ENCODE measurements at regions not wholly inside any gene's neighbourhood (a gene's known extent, or its start where the extent isn't known, plus 50 kb on each side); places are given as distances from the start of the nearest gene placed in this dataset.
"Not testable (repeated sequence)": the region's sequence is repeated elsewhere in the genome, so short reads cannot be mapped to it uniquely, and the experiment has no call there.

- Histone ChIP-seq H3K36me3 (ENCODE audit: control insufficient read depth in 1 of 2, insufficient read depth in 2 of 2, low read length in 2 of 2) (no peaks in the 10 kb centered on the region), H3K4me3 (ENCODE audit: low read depth in 1 of 2, low read length in 2 of 2) (no peak overlapping the region), H3K4me1 (ENCODE audit: control insufficient read depth in 1 of 2, insufficient read depth in 2 of 2, low read length in 2 of 2) (no peaks in the 10 kb centered on the region), H3K27ac (ENCODE audit: low read length) (no peak overlapping the region), H3K27me3 (ENCODE audit: low read depth, low read length) (no peaks in the 10 kb centered on the region), H3K9me3 (ENCODE audit: control insufficient read depth in 1 of 2, low read length in 2 of 2) (no peaks in the 10 kb centered on the region)
Measured at GRCh38 chr4:171242831-171243230, 570.4 kb upstream of the GALNTL6 start.

DNA sequence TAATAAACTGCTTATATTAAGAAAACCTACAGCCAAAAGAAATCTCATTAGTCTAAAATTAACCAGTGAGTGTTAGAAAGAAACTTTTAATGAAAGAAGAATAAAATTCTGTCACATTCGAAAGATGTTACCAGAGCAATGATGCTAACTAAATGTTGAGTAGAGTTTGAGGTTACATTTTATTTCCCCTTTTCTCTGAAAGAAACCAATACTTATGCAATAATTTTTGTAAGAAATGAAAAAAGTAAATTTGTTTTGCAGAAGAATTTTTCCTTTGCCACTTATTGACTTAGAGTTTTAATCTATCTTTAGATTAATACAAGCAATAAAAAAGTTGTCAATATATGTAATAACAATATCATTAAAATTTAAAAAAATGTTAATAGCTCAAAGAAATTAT lies 574.0 kb upstream of the GALNTL6 start:
- no peaks in the 10 kb centered on the region for H3K9me3 ChIP-seq (ENCODE audit: control insufficient read depth in 1 of 2, low read length in 2 of 2)
- H3K27me3 ChIP-seq (ENCODE audit: low read depth, low read length): no peaks in the 10 kb centered on the region
- no peak overlapping the region for H3K27ac ChIP-seq (ENCODE audit: low read length)
- no peaks in the 10 kb centered on the region for H3K36me3 ChIP-seq (ENCODE audit: control insufficient read depth in 1 of 2, insufficient read depth in 2 of 2, low read length in 2 of 2)
- no peaks in the 10 kb centered on the region for H3K4me1 ChIP-seq (ENCODE audit: control insufficient read depth in 1 of 2, insufficient read depth in 2 of 2, low read length in 2 of 2)
- no peak overlapping the region for H3K4me3 ChIP-seq (ENCODE audit: low read depth in 1 of 2, low read length in 2 of 2)

DNA sequence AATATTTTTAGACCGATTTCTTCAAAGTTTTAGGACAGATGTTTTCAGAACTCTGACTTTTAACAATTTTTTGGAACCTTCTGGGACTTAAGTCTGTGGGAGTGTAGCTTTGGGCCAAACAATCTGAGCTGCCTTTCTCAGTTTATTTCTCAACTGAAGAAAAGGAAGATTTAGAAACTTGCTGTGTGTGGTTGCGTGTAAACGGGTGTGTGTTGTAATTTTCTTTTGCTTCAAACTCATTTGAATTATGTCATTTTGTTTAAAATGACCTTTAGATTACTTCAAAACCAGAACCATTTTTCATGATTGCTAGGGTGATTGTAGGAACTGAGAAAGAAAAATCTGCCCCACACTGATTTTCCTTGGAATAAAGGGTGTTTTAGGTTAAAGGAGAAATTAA lies 577.7 kb upstream of the GALNTL6 start:
- Histone ChIP-seq H3K27me3 (ENCODE audit: low read depth, low read length) (no peaks in the 10 kb centered on the region), H3K36me3 (ENCODE audit: control insufficient read depth in 1 of 2, insufficient read depth in 2 of 2, low read length in 2 of 2) (no peaks in the 10 kb centered on the region), H3K4me3 (ENCODE audit: low read depth in 1 of 2, low read length in 2 of 2) (no peak overlapping the region), H3K4me1 (ENCODE audit: control insufficient read depth in 1 of 2, insufficient read depth in 2 of 2, low read length in 2 of 2) (no peaks in the 10 kb centered on the region), H3K27ac (ENCODE audit: low read length) (no peak overlapping the region), H3K9me3 (ENCODE audit: control insufficient read depth in 1 of 2, low read length in 2 of 2) (no peaks in the 10 kb centered on the region)

GRCh38 chr4:171229354-171229753 lies 583.9 kb upstream of the GALNTL6 start:
- not testable (repeated sequence) for H3K27ac ChIP-seq (ENCODE audit: low read length); H3K36me3 ChIP-seq (ENCODE audit: control insufficient read depth in 1 of 2, insufficient read depth in 2 of 2, low read length in 2 of 2); H3K4me3 ChIP-seq (ENCODE audit: low read depth in 1 of 2, low read length in 2 of 2); H3K4me1 ChIP-seq (ENCODE audit: control insufficient read depth in 1 of 2, insufficient read depth in 2 of 2, low read length in 2 of 2); H3K9me3 ChIP-seq (ENCODE audit: control insufficient read depth in 1 of 2, low read length in 2 of 2); H3K27me3 ChIP-seq (ENCODE audit: low read depth, low read length)

DNA sequence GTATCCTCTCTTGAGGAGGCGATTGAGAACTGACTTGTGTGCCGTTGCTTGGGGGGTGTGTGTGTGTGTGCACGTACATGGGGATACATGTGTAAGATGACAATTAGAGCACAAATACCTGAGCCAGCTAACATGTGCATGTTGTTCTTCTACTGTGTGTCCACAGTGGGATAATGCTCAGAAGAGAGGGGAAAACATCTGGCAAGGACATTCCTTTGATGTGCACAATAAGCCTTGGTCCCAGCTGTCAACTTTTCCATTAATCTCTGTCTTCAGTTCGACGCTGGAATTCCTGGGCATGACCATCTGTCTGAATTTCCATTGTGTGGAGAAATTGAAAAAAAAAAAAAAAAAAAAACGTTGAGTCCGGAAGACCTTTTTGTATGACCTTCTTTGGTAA lies 592.0 kb upstream of the GALNTL6 start:
- no peak overlapping the region for H3K27ac ChIP-seq (ENCODE audit: low read length)
- no peak overlapping the region for H3K4me3 ChIP-seq (ENCODE audit: low read depth in 1 of 2, low read length in 2 of 2)
- no peaks in the 10 kb centered on the region for H3K27me3 ChIP-seq (ENCODE audit: low read depth, low read length)
- no peaks in the 10 kb centered on the region for H3K9me3 ChIP-seq (ENCODE audit: control insufficient read depth in 1 of 2, low read length in 2 of 2)
- no peaks in the 10 kb centered on the region for H3K4me1 ChIP-seq (ENCODE audit: control insufficient read depth in 1 of 2, insufficient read depth in 2 of 2, low read length in 2 of 2)
- no peaks in the 10 kb centered on the region for H3K36me3 ChIP-seq (ENCODE audit: control insufficient read depth in 1 of 2, insufficient read depth in 2 of 2, low read length in 2 of 2)

GRCh38 chr4:171203425-171203824 lies 609.8 kb upstream of the GALNTL6 start:
- H3K27me3 ChIP-seq (ENCODE audit: low read depth, low read length): no peaks in the 10 kb centered on the region
- H3K4me3 ChIP-seq (ENCODE audit: low read depth in 1 of 2, low read length in 2 of 2): no peak overlapping the region
- no peaks in the 10 kb centered on the region for H3K4me1 ChIP-seq (ENCODE audit: control insufficient read depth in 1 of 2, insufficient read depth in 2 of 2, low read length in 2 of 2)
- H3K36me3 ChIP-seq (ENCODE audit: control insufficient read depth in 1 of 2, insufficient read depth in 2 of 2, low read length in 2 of 2): no peaks in the 10 kb centered on the region
- H3K27ac ChIP-seq (ENCODE audit: low read length): no peak overlapping the region
- H3K9me3 ChIP-seq (ENCODE audit: control insufficient read depth in 1 of 2, low read length in 2 of 2): no peaks in the 10 kb centered on the region

DNA sequence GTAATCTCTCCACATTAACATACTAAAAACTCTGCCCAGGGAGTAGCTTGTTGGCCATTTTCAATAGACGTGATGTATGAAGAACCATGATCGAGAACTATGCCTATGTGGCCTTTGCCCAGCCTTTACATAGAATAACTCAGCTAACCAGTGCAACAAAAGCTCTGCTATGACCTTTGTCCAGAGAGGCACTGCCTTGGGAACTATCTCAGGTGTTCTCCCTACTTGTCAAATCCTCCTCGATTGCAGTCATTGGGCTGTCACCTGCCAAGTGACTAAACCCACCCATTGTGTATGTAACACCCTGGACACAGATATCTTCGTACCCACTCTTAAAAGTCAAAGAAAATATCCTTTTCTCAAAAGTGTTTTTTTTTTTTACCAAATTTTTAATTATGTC lies 610.3 kb upstream of the GALNTL6 start:
- no peaks in the 10 kb centered on the region for H3K36me3 ChIP-seq (ENCODE audit: control insufficient read depth in 1 of 2, insufficient read depth in 2 of 2, low read length in 2 of 2)
- H3K27ac ChIP-seq (ENCODE audit: low read length): no peak overlapping the region
- no peak overlapping the region for H3K4me3 ChIP-seq (ENCODE audit: low read depth in 1 of 2, low read length in 2 of 2)
- H3K27me3 ChIP-seq (ENCODE audit: low read depth, low read length): no peaks in the 10 kb centered on the region
- H3K4me1 ChIP-seq (ENCODE audit: control insufficient read depth in 1 of 2, insufficient read depth in 2 of 2, low read length in 2 of 2): no peaks in the 10 kb centered on the region
- no peaks in the 10 kb centered on the region for H3K9me3 ChIP-seq (ENCODE audit: control insufficient read depth in 1 of 2, low read length in 2 of 2)

- H3K4me3 ChIP-seq (ENCODE audit: low read depth in 1 of 2, low read length in 2 of 2): no peak overlapping the region
- H3K4me1 ChIP-seq (ENCODE audit: control insufficient read depth in 1 of 2, insufficient read depth in 2 of 2, low read length in 2 of 2): no peaks in the 10 kb centered on the region
- no peaks in the 10 kb centered on the region for H3K27me3 ChIP-seq (ENCODE audit: low read depth, low read length)
- no peak overlapping the region for H3K27ac ChIP-seq (ENCODE audit: low read length)
- no peaks in the 10 kb centered on the region for H3K36me3 ChIP-seq (ENCODE audit: control insufficient read depth in 1 of 2, insufficient read depth in 2 of 2, low read length in 2 of 2)
- no peaks in the 10 kb centered on the region for H3K9me3 ChIP-seq (ENCODE audit: control insufficient read depth in 1 of 2, low read length in 2 of 2)
Measured at GRCh38 chr4:171186700-171187099, 626.5 kb upstream of the GALNTL6 start.

- Histone ChIP-seq H3K27me3 (ENCODE audit: low read depth, low read length) (no peaks in the 10 kb centered on the region), H3K4me1 (ENCODE audit: control insufficient read depth in 1 of 2, insufficient read depth in 2 of 2, low read length in 2 of 2) (no peaks in the 10 kb centered on the region), H3K9me3 (ENCODE audit: control insufficient read depth in 1 of 2, low read length in 2 of 2) (no peaks in the 10 kb centered on the region), H3K27ac (ENCODE audit: low read length) (no peak overlapping the region), H3K4me3 (ENCODE audit: low read depth in 1 of 2, low read length in 2 of 2) (no peak overlapping the region), H3K36me3 (ENCODE audit: control insufficient read depth in 1 of 2, insufficient read depth in 2 of 2, low read length in 2 of 2) (no peaks in the 10 kb centered on the region)
Measured at GRCh38 chr4:171181090-171181489, 632.1 kb upstream of the GALNTL6 start.

- Histone ChIP-seq H3K27me3 (ENCODE audit: low read depth, low read length) (no peaks in the 10 kb centered on the region), H3K9me3 (ENCODE audit: control insufficient read depth in 1 of 2, low read length in 2 of 2) (peaks cover 0 to 17% of the 10 kb centered on the region in 2 donors), H3K27ac (ENCODE audit: low read length) (no peak overlapping the region)
Measured at GRCh38 chr4:171170671-171171070, 642.5 kb upstream of the GALNTL6 start.

GRCh38 chr4:171169396-171169795 lies 643.8 kb upstream of the GALNTL6 start:
- no peaks in the 10 kb centered on the region for H3K36me3 ChIP-seq (ENCODE audit: control insufficient read depth in 1 of 2, insufficient read depth in 2 of 2, low read length in 2 of 2)
- no peak overlapping the region for H3K4me3 ChIP-seq (ENCODE audit: low read depth in 1 of 2, low read length in 2 of 2)
- peaks cover 0 to 17% of the 10 kb centered on the region in 2 donors for H3K9me3 ChIP-seq (ENCODE audit: control insufficient read depth in 1 of 2, low read length in 2 of 2)
- H3K27me3 ChIP-seq (ENCODE audit: low read depth, low read length): no peaks in the 10 kb centered on the region
- H3K27ac ChIP-seq (ENCODE audit: low read length): no peak overlapping the region
- no peaks in the 10 kb centered on the region for H3K4me1 ChIP-seq (ENCODE audit: control insufficient read depth in 1 of 2, insufficient read depth in 2 of 2, low read length in 2 of 2)

More at GRCh38 chr4:171170671-171171070, 642.5 kb upstream of the GALNTL6 start:
- Histone ChIP-seq H3K4me1 (ENCODE audit: control insufficient read depth in 1 of 2, insufficient read depth in 2 of 2, low read length in 2 of 2) (no peaks in the 10 kb centered on the region), H3K4me3 (ENCODE audit: low read depth in 1 of 2, low read length in 2 of 2) (no peak overlapping the region), H3K36me3 (ENCODE audit: control insufficient read depth in 1 of 2, insufficient read depth in 2 of 2, low read length in 2 of 2) (no peaks in the 10 kb centered on the region)

- H3K9me3 ChIP-seq (ENCODE audit: control insufficient read depth in 1 of 2, low read length in 2 of 2): peaks cover 0 to 1% of the 10 kb centered on the region in 2 donors
- H3K36me3 ChIP-seq (ENCODE audit: control insufficient read depth in 1 of 2, insufficient read depth in 2 of 2, low read length in 2 of 2): no peaks in the 10 kb centered on the region
- H3K27me3 ChIP-seq (ENCODE audit: low read depth, low read length): no peaks in the 10 kb centered on the region
- H3K27ac ChIP-seq (ENCODE audit: low read length): no peak overlapping the region
- no peaks in the 10 kb centered on the region for H3K4me1 ChIP-seq (ENCODE audit: control insufficient read depth in 1 of 2, insufficient read depth in 2 of 2, low read length in 2 of 2)
- H3K4me3 ChIP-seq (ENCODE audit: low read depth in 1 of 2, low read length in 2 of 2): no peak overlapping the region
Measured at GRCh38 chr4:171162478-171162877, 650.7 kb upstream of the GALNTL6 start.

Measured in muscle layer of duodenum (tissue), 2 donors.